SK-N-MC (cell line): ENCODE measurements at regions not wholly inside any gene's neighbourhood (a gene's known extent, or its start where the extent isn't known, plus 50 kb on each side); places are given as distances from the start of the nearest gene placed in this dataset.
"Not testable (repeated sequence)": the region's sequence is repeated elsewhere in the genome, so short reads cannot be mapped to it uniquely, and the experiment has no call there.

Experiments
- EZH2 ChIP-seq: fragments of 200-600 bp; sonication (generic); IDR thresholded peaks from one replicate; pipeline ENCODE4 v1.6.1; 2017; ENCODE audit warnings: antibody characterized with exemption
- POLR2AphosphoS5 ChIP-seq: IDR thresholded peaks from 2 replicates; pipeline ENCODE4 v1.6.1; 2012; ENCODE audit warnings: mild to moderate bottlenecking, low read depth, low read length, borderline replicate concordance

GRCh38 chr3:75502769-75503756, 161.1 kb upstream of the FRG2C start:
- TF ChIP-seq EZH2, POLR2AphosphoS5: not testable (repeated sequence)
